Loucy (cell line): ENCODE measurements at regions not wholly inside any gene's neighbourhood (a gene's known extent, or its start where the extent isn't known, plus 50 kb on each side); places are given as distances from the start of the nearest gene placed in this dataset.

ENCODE experiments used
- EZH2phosphoT487 ChIP-seq: fragments of 200-600 bp; IDR thresholded peaks from 2 replicates; pipeline ENCODE4 v1.6.1; 2018; ENCODE audit warnings: antibody characterized with exemption, mild to moderate bottlenecking, moderate library complexity, borderline replicate concordance
- TF ChIP-seq, protein P1 (sequence below): fragments of 200-600 bp; sonication (generic); conservative IDR thresholded peaks from 2 replicates; pipeline ENCODE4 v1.5.1; 2014; ENCODE audit warnings: mild to moderate bottlenecking, antibody characterized with exemption, low read length

DNA sequence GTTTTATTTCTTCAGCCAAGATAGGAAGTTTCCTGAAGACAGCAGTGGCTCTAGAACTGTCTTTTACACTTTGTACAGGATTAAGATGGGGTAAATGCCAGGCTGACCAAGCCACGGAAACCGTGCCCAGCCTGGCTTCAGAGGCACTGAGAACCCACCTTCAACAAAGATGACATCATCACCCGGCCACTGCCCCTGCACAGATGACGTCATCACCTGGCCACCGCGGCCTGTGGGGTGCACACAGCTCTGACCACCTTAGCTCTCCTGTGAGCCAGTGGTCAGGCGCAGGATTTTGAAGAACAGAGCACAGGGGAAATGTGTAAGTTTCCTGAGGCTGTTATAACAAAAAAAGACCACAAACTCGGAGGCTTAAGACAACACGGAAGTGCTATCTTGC, 486.4 kb upstream of the MKI67 start:
- TF ChIP-seq, protein P1, sequence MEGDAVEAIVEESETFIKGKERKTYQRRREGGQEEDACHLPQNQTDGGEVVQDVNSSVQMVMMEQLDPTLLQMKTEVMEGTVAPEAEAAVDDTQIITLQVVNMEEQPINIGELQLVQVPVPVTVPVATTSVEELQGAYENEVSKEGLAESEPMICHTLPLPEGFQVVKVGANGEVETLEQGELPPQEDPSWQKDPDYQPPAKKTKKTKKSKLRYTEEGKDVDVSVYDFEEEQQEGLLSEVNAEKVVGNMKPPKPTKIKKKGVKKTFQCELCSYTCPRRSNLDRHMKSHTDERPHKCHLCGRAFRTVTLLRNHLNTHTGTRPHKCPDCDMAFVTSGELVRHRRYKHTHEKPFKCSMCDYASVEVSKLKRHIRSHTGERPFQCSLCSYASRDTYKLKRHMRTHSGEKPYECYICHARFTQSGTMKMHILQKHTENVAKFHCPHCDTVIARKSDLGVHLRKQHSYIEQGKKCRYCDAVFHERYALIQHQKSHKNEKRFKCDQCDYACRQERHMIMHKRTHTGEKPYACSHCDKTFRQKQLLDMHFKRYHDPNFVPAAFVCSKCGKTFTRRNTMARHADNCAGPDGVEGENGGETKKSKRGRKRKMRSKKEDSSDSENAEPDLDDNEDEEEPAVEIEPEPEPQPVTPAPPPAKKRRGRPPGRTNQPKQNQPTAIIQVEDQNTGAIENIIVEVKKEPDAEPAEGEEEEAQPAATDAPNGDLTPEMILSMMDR: no peak
- no peak for TF ChIP-seq EZH2phosphoT487
